Lower leg skin (tissue), 4 donors: ENCODE measurements at regions not wholly inside any gene's neighbourhood (a gene's known extent, or its start where the extent isn't known, plus 50 kb on each side); places are given as distances from the start of the nearest gene placed in this dataset.

Experiments
- DNase-seq, 2 donors: peaks; one replicate each; pipeline ENCODE4 v3.0.0-alpha.2; 2019; ENCODE audit warnings: low spot score in 2 of 2
- H3K4me3 ChIP-seq: fragments of 200-600 bp; sonication (generic); 2 replicates; pipeline ENCODE4 v1.5.1; 2017; ENCODE audit warnings: mild to moderate bottlenecking, low read depth; ENCODE audit not compliant: poor library complexity, severe bottlenecking
- CTCF ChIP-seq, 3 donors: fragments of 450-650 bp; IDR thresholded peaks; one replicate each; pipeline ENCODE4 v1.5.1; 2016; ENCODE audit warnings: antibody characterized with exemption in 3 of 3, mild to moderate bottlenecking in 3 of 3, moderate library complexity in 2 of 3
- POLR2A ChIP-seq, 2 donors: fragments of 450-650 bp; IDR thresholded peaks; one replicate each; pipeline ENCODE4 v1.6.1; 2016 to 2017; ENCODE audit warnings: antibody characterized with exemption in 2 of 2, mild to moderate bottlenecking in 1 of 2, moderate library complexity in 1 of 2
- WGBS, 2 donors: methylation state at CpG; one replicate each; pipeline ENCODE4 v1.1.5; 2018; 5-methylcytosine and 5-hydroxymethylcytosine counted together
- intact Hi-C: fragments of 100-400 bp; cut with DNase I; formaldehyde crosslinking; loops from one replicate; pipeline ENCODE4 v1.15.0; 2023; ENCODE audit warnings: low total_unique reads

- no peak for TF ChIP-seq CTCF (IDR thresholded peaks at IDR 0.05)
- TF ChIP-seq POLR2A (IDR thresholded peaks at IDR 0.05) = no peak
- H3K4me3 ChIP-seq = no peak overlapping the region
- intact Hi-C loops = loop anchor here (10.0 kb wide), 1 partner anchor 49 kb away; no protein-coding TSS in a partner anchor
- WGBS, 2 donors = 95% methylated on average over 3 of the region's 3 CpGs
- DNase-seq = no peak
Measured at GRCh38 chr14:33855672-33856071, 95.2 kb downstream of the EGLN3 start.
